Tibial nerve (tissue), 4 donors: ENCODE measurements at regions not wholly inside any gene's neighbourhood (a gene's known extent, or its start where the extent isn't known, plus 50 kb on each side); places are given as distances from the start of the nearest gene placed in this dataset.

Experiments used
- DNase-seq, 2 donors: peaks; one replicate each; pipeline ENCODE4 v3.0.0-alpha.2; 2019; ENCODE audit warnings: low spot score in 2 of 2
- H3K27ac ChIP-seq, 4 donors: fragments of 200-600 bp; sonication (generic) in 3 of 4; one replicate each; pipeline ENCODE4 v1.5.1; 2017 to 2019; ENCODE audit warnings: mild to moderate bottlenecking in 1 of 4
- H3K27me3 ChIP-seq, 2 donors: fragments of 200-600 bp; sonication (generic) in 1 of 2; one replicate each; pipeline versions ENCODE4 v1.5.1 to v1.6.0; 2017 to 2019
- H3K36me3 ChIP-seq, 3 donors: fragments of 200-600 bp; sonication (generic); one replicate each; pipeline ENCODE4 v1.5.1; 2018 to 2019
- H3K4me1 ChIP-seq, 4 donors: fragments of 200-600 bp; sonication (generic) in 3 of 4; one replicate each; pipeline ENCODE4 v1.5.1; 2017 to 2019
- H3K4me3 ChIP-seq, 4 donors: fragments of 200-600 bp; sonication (generic) in 3 of 4; one replicate each; pipeline ENCODE4 v1.5.1; 2017 to 2019; ENCODE audit warnings: mild to moderate bottlenecking in 1 of 4, moderate library complexity in 1 of 4
- H3K9me3 ChIP-seq, 4 donors: fragments of 200-600 bp; sonication (generic) in 3 of 4; one replicate each; pipeline ENCODE4 v1.5.1; 2017 to 2019
- EP300 ChIP-seq, 2 donors: sonication (generic); formaldehyde crosslinking; IDR thresholded peaks; one replicate each; pipeline ENCODE4 v1.6.1; 2017; ENCODE audit warnings: antibody characterized with exemption in 2 of 2, mild to moderate bottlenecking in 1 of 2
- POLR2A ChIP-seq, 2 donors: fragments of 450-650 bp; IDR thresholded peaks; one replicate each; pipeline ENCODE4 v1.6.1; 2017; ENCODE audit warnings: antibody characterized with exemption in 2 of 2, mild to moderate bottlenecking in 2 of 2, moderate library complexity in 2 of 2
- WGBS, 2 donors: methylation state at CpG; one replicate each; pipeline ENCODE4 v1.1.5; 2018; 5-methylcytosine and 5-hydroxymethylcytosine counted together
- TF ChIP-seq, protein P1 (sequence below), 5 experiments: fragments of 200-600 bp in 3 of 5; fragments of 450-650 bp in 2 of 5; sonication (generic) in 3 of 5; IDR thresholded peaks; one replicate each; pipeline ENCODE4 v1.5.1; 2016 to 2019; ENCODE audit warnings: antibody characterized with exemption in 5 of 5, mild to moderate bottlenecking in 3 of 5, moderate library complexity in 2 of 5

DNA sequence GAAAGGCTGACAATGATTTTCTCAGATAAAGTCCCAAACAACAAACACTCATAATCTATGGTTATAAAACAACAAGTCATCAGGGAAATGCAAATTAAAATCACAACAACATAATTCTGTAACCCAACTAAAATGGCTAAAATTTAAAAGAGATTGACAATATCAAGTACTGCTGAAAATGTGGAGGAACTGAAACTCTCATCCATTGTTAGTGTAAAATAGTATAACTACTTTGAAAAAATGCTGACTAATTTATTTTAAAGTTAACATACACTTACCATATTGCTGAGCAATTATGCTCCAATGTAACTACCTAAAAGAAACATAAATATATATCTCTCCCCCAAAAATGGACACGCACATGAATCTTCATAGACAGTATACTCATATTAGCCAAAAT lies 245.9 kb upstream of the SPOPL start:
- Histone ChIP-seq H3K36me3 (no peaks in the 10 kb centered on the region), H3K9me3 (no peaks in the 10 kb centered on the region), H3K4me1 (no peaks in the 10 kb centered on the region), H3K27me3 (no peaks in the 10 kb centered on the region), H3K27ac (no peak overlapping the region), H3K4me3 (no peak overlapping the region)
- DNase-seq: no peak
- TF ChIP-seq EP300 (IDR thresholded peaks at IDR 0.05) (no peak), POLR2A (IDR thresholded peaks at IDR 0.05) (no peak)
- TF ChIP-seq, protein P1, sequence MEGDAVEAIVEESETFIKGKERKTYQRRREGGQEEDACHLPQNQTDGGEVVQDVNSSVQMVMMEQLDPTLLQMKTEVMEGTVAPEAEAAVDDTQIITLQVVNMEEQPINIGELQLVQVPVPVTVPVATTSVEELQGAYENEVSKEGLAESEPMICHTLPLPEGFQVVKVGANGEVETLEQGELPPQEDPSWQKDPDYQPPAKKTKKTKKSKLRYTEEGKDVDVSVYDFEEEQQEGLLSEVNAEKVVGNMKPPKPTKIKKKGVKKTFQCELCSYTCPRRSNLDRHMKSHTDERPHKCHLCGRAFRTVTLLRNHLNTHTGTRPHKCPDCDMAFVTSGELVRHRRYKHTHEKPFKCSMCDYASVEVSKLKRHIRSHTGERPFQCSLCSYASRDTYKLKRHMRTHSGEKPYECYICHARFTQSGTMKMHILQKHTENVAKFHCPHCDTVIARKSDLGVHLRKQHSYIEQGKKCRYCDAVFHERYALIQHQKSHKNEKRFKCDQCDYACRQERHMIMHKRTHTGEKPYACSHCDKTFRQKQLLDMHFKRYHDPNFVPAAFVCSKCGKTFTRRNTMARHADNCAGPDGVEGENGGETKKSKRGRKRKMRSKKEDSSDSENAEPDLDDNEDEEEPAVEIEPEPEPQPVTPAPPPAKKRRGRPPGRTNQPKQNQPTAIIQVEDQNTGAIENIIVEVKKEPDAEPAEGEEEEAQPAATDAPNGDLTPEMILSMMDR (IDR thresholded peaks at IDR 0.05): no peak
- WGBS, 2 donors: 100% methylated on average over 1 of the region's 1 CpG

DNA sequence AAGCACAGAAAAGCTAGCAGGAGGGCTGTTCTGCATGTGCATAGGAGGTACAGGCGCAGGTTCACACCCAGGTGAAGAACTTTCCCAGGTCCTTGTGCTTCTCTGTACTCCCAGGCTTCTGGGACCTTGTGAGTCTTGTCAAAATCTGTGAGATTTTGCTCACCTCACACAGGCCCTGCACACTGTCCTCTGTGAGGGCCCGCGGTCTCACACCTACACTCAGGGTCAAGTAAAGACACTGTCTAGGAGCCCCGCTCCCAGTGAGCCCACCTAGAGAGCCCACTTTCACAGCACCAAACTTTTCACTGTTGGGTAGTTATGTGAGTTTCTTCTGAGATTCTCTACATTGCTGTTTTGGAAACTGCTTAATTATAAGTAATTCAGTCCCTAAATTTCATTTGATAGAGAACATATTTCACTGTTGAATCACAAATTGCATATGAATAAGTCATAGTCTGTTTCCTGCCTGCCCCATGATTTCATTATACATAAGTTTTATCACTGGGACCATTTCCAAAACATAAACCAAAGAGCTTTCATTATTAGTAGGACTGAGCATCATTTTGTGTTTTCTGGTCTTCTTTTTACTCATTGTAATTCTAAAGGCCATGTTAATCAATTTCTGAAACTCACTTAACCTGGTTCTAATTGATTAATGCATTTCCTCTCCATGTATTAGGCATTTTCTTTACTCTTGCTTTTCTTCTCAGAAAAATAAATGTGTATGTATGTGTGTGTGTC lies 234.2 kb upstream of the SPOPL start:
- no peak overlapping the region for H3K27ac ChIP-seq
- H3K9me3 ChIP-seq: peaks cover 0 to 12% (median 0%) of the 10 kb centered on the region in 4 donors
- no peak for DNase-seq
- peaks cover 0 to 6% (median 0%) of the 10 kb centered on the region in 4 donors for H3K4me1 ChIP-seq
- H3K4me3 ChIP-seq: no peak overlapping the region
- TF ChIP-seq EP300 (IDR thresholded peaks at IDR 0.05) (no peak), POLR2A (IDR thresholded peaks at IDR 0.05) (no peak)
- TF ChIP-seq, protein P1 (IDR thresholded peaks at IDR 0.05): no peak
- no peaks in the 10 kb centered on the region for H3K36me3 ChIP-seq
- no peaks in the 10 kb centered on the region for H3K27me3 ChIP-seq
- WGBS, 2 donors: 66 to 78% methylated on average over 4 of the region's 4 CpGs

DNA sequence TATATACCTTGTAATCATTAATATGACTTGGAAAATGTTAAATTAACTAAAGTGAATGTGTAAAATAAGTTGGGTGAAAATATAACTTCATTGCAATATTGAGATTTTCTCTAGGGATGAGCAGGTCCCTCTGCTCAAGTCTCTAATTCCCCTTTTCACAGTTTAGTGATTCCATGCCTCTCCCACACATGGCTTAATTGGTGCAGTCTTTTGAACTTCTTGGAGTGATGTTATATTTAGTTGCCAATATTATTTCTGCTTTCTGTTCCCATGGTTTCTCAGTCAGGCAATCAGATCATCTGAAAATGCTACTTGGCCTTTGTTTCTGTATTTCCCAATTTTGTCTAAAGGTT lies 233.7 kb upstream of the SPOPL start:
- TF ChIP-seq, protein P1 (IDR thresholded peaks at IDR 0.05): no peak
- TF ChIP-seq POLR2A (IDR thresholded peaks at IDR 0.05) (no peak), EP300 (IDR thresholded peaks at IDR 0.05) (no peak)

DNA sequence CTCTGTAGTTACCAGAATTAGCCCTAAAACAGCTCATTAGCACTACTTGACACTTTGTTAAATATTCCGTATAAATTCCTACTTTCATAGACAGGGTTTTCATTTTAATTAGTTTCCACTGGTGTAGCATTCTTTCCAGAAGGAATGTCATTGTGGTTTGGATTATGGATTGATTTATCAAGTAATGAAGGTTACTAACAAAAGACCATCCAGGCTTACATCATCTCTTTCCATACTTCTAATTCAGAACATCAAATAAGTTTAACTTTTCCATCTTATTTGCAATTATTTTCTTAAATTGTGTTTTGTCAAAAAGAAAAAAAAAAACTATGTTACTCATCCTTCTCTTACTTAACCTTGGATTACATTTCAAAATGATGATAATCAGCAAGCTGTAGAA lies 231.8 kb upstream of the SPOPL start:
- peaks cover 0 to 6% (median 0%) of the 10 kb centered on the region in 4 donors for H3K4me1 ChIP-seq
- no peaks in the 10 kb centered on the region for H3K9me3 ChIP-seq
- DNase-seq: no peak
- H3K27ac ChIP-seq: no peak overlapping the region
- no peaks in the 10 kb centered on the region for H3K27me3 ChIP-seq
- 86 to 94% methylated on average over 1 of the region's 1 CpG for WGBS, 2 donors
- no peaks in the 10 kb centered on the region for H3K36me3 ChIP-seq
- no peak for TF ChIP-seq EP300 (IDR thresholded peaks at IDR 0.05)
- TF ChIP-seq, protein P1 (IDR thresholded peaks at IDR 0.05): no peak
- TF ChIP-seq POLR2A (IDR thresholded peaks at IDR 0.05): no peak
- H3K4me3 ChIP-seq: no peak overlapping the region

More for the DNA sequence above, 233.7 kb upstream of the SPOPL start:
- H3K4me3 ChIP-seq: no peak overlapping the region
- peaks cover 0 to 7% (median 0%) of the 10 kb centered on the region in 4 donors for H3K9me3 ChIP-seq
- no peak overlapping the region for H3K27ac ChIP-seq
- H3K4me1 ChIP-seq: peaks cover 0 to 6% (median 0%) of the 10 kb centered on the region in 4 donors
- no peaks in the 10 kb centered on the region for H3K27me3 ChIP-seq
- no peaks in the 10 kb centered on the region for H3K36me3 ChIP-seq
- DNase-seq: no peak

DNA sequence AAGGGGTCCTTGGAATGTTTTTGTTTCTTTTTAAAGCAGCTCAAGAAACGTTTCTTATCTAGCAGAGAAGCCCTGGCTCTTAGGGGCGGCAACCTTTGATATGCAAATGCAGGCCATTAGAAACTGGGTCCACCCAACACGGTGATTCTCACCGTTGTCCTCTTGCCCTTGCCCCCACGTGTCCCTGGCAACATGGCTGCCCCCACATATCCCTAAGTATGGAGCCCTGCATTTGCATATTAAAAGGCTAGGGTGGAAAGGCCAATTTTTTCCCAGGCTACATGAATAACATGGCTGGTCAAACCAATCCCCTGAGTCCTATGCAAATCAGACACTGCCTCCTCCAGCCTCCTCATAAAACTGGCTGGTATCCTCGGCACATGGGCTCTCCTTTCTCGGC lies 230.1 kb upstream of the SPOPL start:
- TF ChIP-seq POLR2A (IDR thresholded peaks at IDR 0.05): no peak
- TF ChIP-seq EP300 (IDR thresholded peaks at IDR 0.05): no peak
- TF ChIP-seq, protein P1 (IDR thresholded peaks at IDR 0.05): no peak
- peaks cover 0 to 6% (median 0%) of the 10 kb centered on the region in 4 donors for H3K4me1 ChIP-seq
- no peak overlapping the region for H3K27ac ChIP-seq
- H3K27me3 ChIP-seq: no peaks in the 10 kb centered on the region
- H3K9me3 ChIP-seq: no peaks in the 10 kb centered on the region
- H3K4me3 ChIP-seq: no peak overlapping the region
- no peaks in the 10 kb centered on the region for H3K36me3 ChIP-seq
- 60 to 70% methylated on average over 7 of the region's 7 CpGs for WGBS, 2 donors
- DNase-seq: no peak
